WERI-Rb-1 (cell line): ENCODE measurements at regions not wholly inside any gene's neighbourhood (a gene's known extent, or its start where the extent isn't known, plus 50 kb on each side); places are given as distances from the start of the nearest gene placed in this dataset.

Source experiments
- DNase-seq: peaks from one replicate; pipeline ENCODE4 v3.0.0-alpha.2; 2020
- H3K27ac ChIP-seq: fragments of 250-450 bp; sonication (Bioruptor Pico); 2 replicates; pipeline ENCODE4 v1.5.1; 2020; ENCODE audit warnings: mild to moderate bottlenecking, moderate library complexity
- H3K27me3 ChIP-seq: fragments of 250-450 bp; sonication (Bioruptor Pico); 2 replicates; pipeline ENCODE4 v1.5.1; 2021; ENCODE audit warnings: mild to moderate bottlenecking, low read depth, moderate library complexity; ENCODE audit not compliant: insufficient read depth, severe bottlenecking
- H3K36me3 ChIP-seq: fragments of 250-450 bp; sonication (Bioruptor Pico); 2 replicates; pipeline ENCODE4 v1.5.1; 2020; ENCODE audit warnings: mild to moderate bottlenecking, moderate library complexity
- H3K4me3 ChIP-seq: 2 replicates; pipeline ENCODE4 v1.5.1; 2011; ENCODE audit warnings: low read depth, mild to moderate bottlenecking, control low read depth, low read length
- H3K9me3 ChIP-seq: fragments of 250-450 bp; sonication (Bioruptor Pico); 2 replicates; pipeline ENCODE4 v1.5.1; 2021; ENCODE audit warnings: mild to moderate bottlenecking, moderate library complexity; ENCODE audit not compliant: severe bottlenecking
- CTCF ChIP-seq: IDR thresholded peaks from 2 replicates; pipeline ENCODE4 v1.5.1; 2011; ENCODE audit warnings: low read depth, mild to moderate bottlenecking, control low read depth, inconsistent platforms, low read length

DNA sequence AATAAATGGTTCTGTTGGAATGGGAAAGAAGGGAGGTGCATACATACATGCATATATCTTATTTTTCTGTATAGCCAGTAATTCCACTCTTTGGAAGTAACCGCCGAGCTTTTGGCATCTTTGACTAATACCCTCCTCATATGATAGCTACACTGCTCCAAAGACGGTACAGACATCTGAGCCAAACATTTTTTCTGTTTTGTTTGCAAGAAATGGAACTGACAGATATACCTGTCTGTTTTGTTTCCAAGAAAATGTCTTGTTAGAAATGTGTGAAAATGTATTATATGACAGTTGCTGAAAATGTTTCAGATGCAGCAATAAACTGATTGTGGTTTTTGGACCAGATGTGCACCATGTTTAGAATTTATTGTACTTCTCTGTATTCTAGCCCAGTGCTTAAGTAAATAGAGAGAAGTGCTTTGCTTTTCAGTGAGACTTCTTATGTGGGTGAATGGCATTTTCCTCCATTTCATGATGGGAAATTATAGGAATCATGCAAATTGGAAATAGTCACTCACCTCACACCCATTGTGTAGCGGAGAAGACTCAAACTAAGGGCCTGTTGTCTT is 396.9 kb downstream of the KCNRG start:
- Histone ChIP-seq H3K9me3 (no peaks in the 10 kb centered on the region), H3K36me3 (no peaks in the 10 kb centered on the region), H3K27me3 (no peaks in the 10 kb centered on the region), H3K4me3 (no peak overlapping the region), H3K27ac (no peak overlapping the region)
- TF ChIP-seq CTCF: no peak
- DNase-seq: no peak

GRCh38 chr13:50414640-50415039 is 399.4 kb downstream of the KCNRG start:
- no peak overlapping the region for H3K27ac ChIP-seq
- DNase-seq: no peak
- H3K27me3 ChIP-seq: no peaks in the 10 kb centered on the region
- no peaks in the 10 kb centered on the region for H3K36me3 ChIP-seq
- no peak overlapping the region for H3K4me3 ChIP-seq
- no peak for TF ChIP-seq CTCF
- no peaks in the 10 kb centered on the region for H3K9me3 ChIP-seq

- Histone ChIP-seq H3K27ac (no peak overlapping the region), H3K36me3 (no peaks in the 10 kb centered on the region), H3K4me3 (no peak overlapping the region), H3K27me3 (no peaks in the 10 kb centered on the region), H3K9me3 (no peaks in the 10 kb centered on the region)
- no peak for DNase-seq
- TF ChIP-seq CTCF: no peak
Observed at GRCh38 chr13:50415428-50415827, 400.2 kb downstream of the KCNRG start.

DNA sequence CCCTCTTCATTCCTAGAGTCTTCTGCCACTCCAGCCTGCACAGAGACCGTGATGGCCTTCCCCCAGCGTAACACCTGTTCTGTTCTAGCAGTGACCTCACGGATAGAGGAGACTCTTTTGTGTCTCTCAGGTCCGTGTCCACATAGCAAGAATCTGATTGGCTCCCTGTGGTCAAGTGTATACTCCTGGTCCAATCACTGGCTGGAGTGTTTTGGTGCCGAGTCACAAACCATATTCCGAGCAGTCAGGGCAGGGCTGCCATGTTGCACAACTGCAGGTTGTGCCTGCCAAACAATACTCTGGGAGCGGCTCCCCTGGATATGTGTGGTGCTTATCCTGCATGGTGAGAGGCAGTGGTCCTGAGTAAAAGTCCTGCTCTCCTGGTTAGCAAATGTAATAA is 402.4 kb downstream of the KCNRG start:
- Histone ChIP-seq H3K36me3 (no peaks in the 10 kb centered on the region), H3K27ac (no peak overlapping the region), H3K27me3 (no peaks in the 10 kb centered on the region), H3K9me3 (no peaks in the 10 kb centered on the region), H3K4me3 (no peak overlapping the region)
- TF ChIP-seq CTCF: no peak
- DNase-seq: no peak

- no peaks in the 10 kb centered on the region for H3K27me3 ChIP-seq
- TF ChIP-seq CTCF: no peak
- no peaks in the 10 kb centered on the region for H3K36me3 ChIP-seq
- H3K9me3 ChIP-seq: no peaks in the 10 kb centered on the region
- no peak overlapping the region for H3K27ac ChIP-seq
- no peak overlapping the region for H3K4me3 ChIP-seq
- DNase-seq: no peak
Observed at GRCh38 chr13:50419331-50419865, 404.2 kb downstream of the KCNRG start.

DNA sequence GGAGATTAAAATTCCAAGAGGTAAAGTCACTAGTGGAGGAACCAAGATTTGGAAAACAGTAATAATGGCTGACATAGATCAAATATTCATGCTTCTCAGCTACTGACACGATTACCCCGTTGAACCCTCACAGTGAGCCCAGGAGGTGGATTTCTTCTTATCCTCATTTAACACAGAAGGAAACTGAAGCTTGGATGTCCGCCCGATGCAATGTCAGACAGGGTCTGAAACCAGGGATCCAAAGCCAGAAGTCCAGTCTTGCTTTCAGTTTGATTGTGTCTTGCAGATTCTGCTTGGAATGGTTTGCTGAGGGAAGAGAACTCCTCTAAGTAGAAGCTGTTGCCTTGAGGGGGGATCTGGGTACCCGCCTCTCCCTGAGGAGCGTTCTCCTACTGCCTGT is 404.7 kb downstream of the KCNRG start:
- TF ChIP-seq CTCF: no peak
- H3K27ac ChIP-seq: no peak overlapping the region

More for the DNA sequence above, 404.7 kb downstream of the KCNRG start:
- no peaks in the 10 kb centered on the region for H3K36me3 ChIP-seq
- no peaks in the 10 kb centered on the region for H3K27me3 ChIP-seq
- no peak for DNase-seq
- no peaks in the 10 kb centered on the region for H3K9me3 ChIP-seq
- H3K4me3 ChIP-seq: no peak overlapping the region
